ENCODE measurements at regions not wholly inside any gene's neighbourhood (a gene's known extent, or its start where the extent isn't known, plus 50 kb on each side); places are given as distances from the start of the nearest gene placed in this dataset.
"Not testable (repeated sequence)": the region's sequence is repeated elsewhere in the genome, so short reads cannot be mapped to it uniquely, and the experiment has no call there.

DNA sequence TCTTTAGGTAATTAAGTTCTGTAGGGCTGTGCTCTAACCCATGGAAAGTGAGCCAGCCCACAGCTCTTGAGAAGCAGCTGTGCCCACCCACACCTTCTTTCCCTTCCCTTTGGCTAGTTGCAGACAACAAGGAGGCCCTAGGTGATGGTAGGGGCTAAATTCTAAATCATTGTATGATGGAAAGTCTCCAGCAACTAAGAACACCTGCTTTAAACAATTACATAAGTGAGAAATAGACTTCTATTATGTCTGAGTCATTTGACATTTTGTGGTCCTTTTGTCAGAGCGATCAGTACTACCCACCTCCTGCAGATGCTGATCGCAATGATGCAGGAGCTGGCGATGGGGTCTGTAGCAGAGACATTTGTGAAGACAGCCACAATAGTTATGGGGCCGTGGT is 79.6 kb downstream of the TEX51 start:
- no peak for DNase-seq (ENCODE audit: low read depth, low spot score)
- CTCF ChIA-PET, result no interaction called here
- POLR2A ChIA-PET, result no interaction called here
- TF ChIP-seq, protein P1, sequence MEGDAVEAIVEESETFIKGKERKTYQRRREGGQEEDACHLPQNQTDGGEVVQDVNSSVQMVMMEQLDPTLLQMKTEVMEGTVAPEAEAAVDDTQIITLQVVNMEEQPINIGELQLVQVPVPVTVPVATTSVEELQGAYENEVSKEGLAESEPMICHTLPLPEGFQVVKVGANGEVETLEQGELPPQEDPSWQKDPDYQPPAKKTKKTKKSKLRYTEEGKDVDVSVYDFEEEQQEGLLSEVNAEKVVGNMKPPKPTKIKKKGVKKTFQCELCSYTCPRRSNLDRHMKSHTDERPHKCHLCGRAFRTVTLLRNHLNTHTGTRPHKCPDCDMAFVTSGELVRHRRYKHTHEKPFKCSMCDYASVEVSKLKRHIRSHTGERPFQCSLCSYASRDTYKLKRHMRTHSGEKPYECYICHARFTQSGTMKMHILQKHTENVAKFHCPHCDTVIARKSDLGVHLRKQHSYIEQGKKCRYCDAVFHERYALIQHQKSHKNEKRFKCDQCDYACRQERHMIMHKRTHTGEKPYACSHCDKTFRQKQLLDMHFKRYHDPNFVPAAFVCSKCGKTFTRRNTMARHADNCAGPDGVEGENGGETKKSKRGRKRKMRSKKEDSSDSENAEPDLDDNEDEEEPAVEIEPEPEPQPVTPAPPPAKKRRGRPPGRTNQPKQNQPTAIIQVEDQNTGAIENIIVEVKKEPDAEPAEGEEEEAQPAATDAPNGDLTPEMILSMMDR (IDR thresholded peaks at IDR 0.05; ENCODE audit: insufficient read depth, low read length, missing control alignments), result no peak
- no peak overlapping the region for H3K4me3 ChIP-seq (ENCODE audit: low read depth, low read length)

DNA sequence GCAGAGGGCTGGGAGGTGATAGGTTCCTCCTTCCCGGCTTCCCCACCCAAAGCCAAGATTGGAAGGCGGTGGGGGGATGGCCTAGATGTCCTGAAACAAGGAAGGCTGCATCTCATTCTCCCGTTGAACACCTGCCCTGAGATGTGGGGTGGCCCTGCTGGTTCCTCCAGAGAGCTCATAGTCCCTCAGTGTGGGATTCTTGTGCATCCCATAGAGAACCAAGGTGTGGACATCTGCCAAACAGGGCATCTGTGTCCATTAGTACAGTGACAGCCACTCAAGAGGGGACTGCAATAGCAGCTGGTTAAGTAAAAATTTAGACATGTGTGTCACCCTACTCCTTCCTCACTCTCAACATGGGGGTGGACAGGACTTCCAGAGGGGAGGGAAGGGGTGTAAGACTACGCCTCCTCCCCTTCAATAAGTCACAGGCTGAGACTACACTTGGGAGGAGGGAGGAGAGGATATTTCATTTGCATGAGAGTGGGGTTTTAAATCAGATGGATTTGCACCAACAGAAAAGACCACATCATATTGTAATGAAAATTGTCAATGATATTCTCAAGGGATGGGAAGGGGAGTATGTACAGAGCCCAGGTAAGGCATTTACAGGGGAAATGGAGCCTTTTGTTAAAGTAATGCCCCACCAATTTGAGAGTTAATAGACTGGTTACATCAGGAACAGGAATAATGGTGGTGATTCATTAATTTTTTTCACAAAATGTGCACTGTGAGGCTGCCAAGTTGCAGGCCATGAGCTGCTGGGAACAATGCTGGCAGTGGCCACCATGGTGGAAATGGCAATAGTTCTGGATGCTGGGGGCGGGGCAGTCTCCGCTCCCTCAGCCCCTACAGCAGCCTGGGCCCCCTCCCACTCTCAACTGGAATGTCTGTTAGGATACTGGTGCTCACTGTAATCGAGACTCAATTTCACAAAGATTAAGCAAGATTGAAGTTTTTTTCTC is 80.6 kb downstream of the TEX51 start:
- no peak overlapping the region for H3K4me3 ChIP-seq (ENCODE audit: low read depth, low read length)
- ChIA-PET CTCF (no interaction called here), POLR2A (no interaction called here)
- TF ChIP-seq, protein P1 (IDR thresholded peaks at IDR 0.05; ENCODE audit: insufficient read depth, low read length, missing control alignments), result no peak
- no peak for DNase-seq (ENCODE audit: low read depth, low spot score)

- TF ChIP-seq, protein P1 (IDR thresholded peaks at IDR 0.05; ENCODE audit: insufficient read depth, low read length, missing control alignments), result no peak
- H3K4me3 ChIP-seq (ENCODE audit: low read depth, low read length), result no peak overlapping the region
- POLR2A ChIA-PET, result no interaction called here
- CTCF ChIA-PET, result interaction anchor here (4.2 kb wide), 1 partner anchor 10 kb away, joined by 17 read pairs; no protein-coding TSS in a partner anchor
- DNase-seq (ENCODE audit: low read depth, low spot score), result no peak
Observed at GRCh38 chr2:126981476-126981875, 82.8 kb downstream of the TEX51 start.

GRCh38 chr2:126982935-126983334 is 84.2 kb downstream of the TEX51 start:
- H3K4me3 ChIP-seq (ENCODE audit: low read depth, low read length), result no peak overlapping the region
- ChIA-PET POLR2A (no interaction called here), CTCF (interaction anchor here (4.2 kb wide), 1 partner anchor 11 kb away, joined by 17 read pairs; no protein-coding TSS in a partner anchor)
- DNase-seq (ENCODE audit: low read depth, low spot score), result no peak
- TF ChIP-seq, protein P1 (IDR thresholded peaks at IDR 0.05; ENCODE audit: insufficient read depth, low read length, missing control alignments), result no peak

GRCh38 chr2:126986631-126987187 is 88.0 kb downstream of the TEX51 start:
- TF ChIP-seq, protein P1 (IDR thresholded peaks at IDR 0.05; ENCODE audit: insufficient read depth, low read length, missing control alignments), result no peak
- DNase-seq (ENCODE audit: low read depth, low spot score), result no peak
- ChIA-PET POLR2A (no interaction called here), CTCF (interaction anchor here (4.1 kb wide), 1 partner anchor 15 kb away, joined by 19 read pairs; no protein-coding TSS in a partner anchor)
- H3K4me3 ChIP-seq (ENCODE audit: low read depth, low read length), result no peak overlapping the region

- no peak overlapping the region for H3K4me3 ChIP-seq (ENCODE audit: low read depth, low read length)
- CTCF ChIA-PET, result interaction anchor here (4.1 kb wide), 1 partner anchor 17 kb away, joined by 19 read pairs; no protein-coding TSS in a partner anchor
- POLR2A ChIA-PET, result no interaction called here
- TF ChIP-seq, protein P1 (IDR thresholded peaks at IDR 0.05; ENCODE audit: insufficient read depth, low read length, missing control alignments), result no peak
- DNase-seq (ENCODE audit: low read depth, low spot score), result no peak
Observed at GRCh38 chr2:126988482-126988881, 89.8 kb downstream of the TEX51 start.

- POLR2A ChIA-PET; H3K4me3 ChIP-seq (ENCODE audit: low read depth, low read length); DNase-seq (ENCODE audit: low read depth, low spot score): not testable (repeated sequence)
- CTCF ChIA-PET, result interaction anchor here (4.1 kb wide), 1 partner anchor 17 kb away, joined by 19 read pairs; no protein-coding TSS in a partner anchor
Observed at GRCh38 chr2:126989064-126989463, 90.4 kb downstream of the TEX51 start.
